Suprapubic skin (tissue), 4 donors: ENCODE measurements at regions not wholly inside any gene's neighbourhood (a gene's known extent, or its start where the extent isn't known, plus 50 kb on each side); places are given as distances from the start of the nearest gene placed in this dataset.

Source experiments
- CTCF ChIP-seq, 2 donors: fragments of 200-600 bp in 1 of 2; fragments of 450-650 bp in 1 of 2; sonication (generic) in 1 of 2; IDR thresholded peaks; one replicate each; pipeline ENCODE4 v1.5.1; 2016 to 2019; ENCODE audit warnings: antibody characterized with exemption in 2 of 2, mild to moderate bottlenecking in 1 of 2, moderate library complexity in 1 of 2
- EP300 ChIP-seq: sonication (generic); formaldehyde crosslinking; IDR thresholded peaks from one replicate; pipeline ENCODE4 v1.6.1; 2017; ENCODE audit warnings: antibody characterized with exemption
- POLR2A ChIP-seq, 2 donors: fragments of 450-650 bp; IDR thresholded peaks; one replicate each; pipeline ENCODE4 v1.6.1; 2017; ENCODE audit warnings: antibody characterized with exemption in 2 of 2, mild to moderate bottlenecking in 2 of 2, moderate library complexity in 2 of 2
- POLR2AphosphoS5 ChIP-seq, 3 donors: sonication (generic); formaldehyde crosslinking; IDR thresholded peaks; one replicate each; pipeline ENCODE4 v1.6.1; 2017; ENCODE audit warnings: antibody characterized with exemption in 3 of 3

DNA sequence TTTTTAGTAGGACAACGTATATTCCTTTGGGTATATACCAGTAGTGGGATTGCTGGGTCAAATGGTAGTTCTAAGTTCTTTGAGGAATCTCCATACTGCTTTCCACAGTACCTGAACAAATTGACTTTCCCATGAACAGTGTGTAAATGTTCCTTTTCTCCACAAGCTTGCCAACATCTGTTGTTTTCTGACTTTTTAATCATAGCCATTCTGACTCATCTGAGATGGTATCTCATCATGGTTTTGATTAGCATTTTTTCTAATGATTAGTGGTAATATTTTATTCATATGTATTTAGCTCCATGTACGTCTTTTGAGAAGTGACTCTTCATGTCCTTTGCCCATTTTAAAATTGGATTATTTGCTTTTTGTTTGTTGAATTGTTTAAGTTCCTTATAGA, 58.4 kb upstream of the CERS6 start:
- no peak for TF ChIP-seq POLR2AphosphoS5 (IDR thresholded peaks at IDR 0.05)
- TF ChIP-seq CTCF (IDR thresholded peaks at IDR 0.05): no peak
- no peak for TF ChIP-seq POLR2A (IDR thresholded peaks at IDR 0.05)
- TF ChIP-seq EP300: no peak
